MM.1S (cell line): ENCODE measurements at regions not wholly inside any gene's neighbourhood (a gene's known extent, or its start where the extent isn't known, plus 50 kb on each side); places are given as distances from the start of the nearest gene placed in this dataset.

Experiments
- EZH2 ChIP-seq: fragments of 300-600 bp; sonication (generic); optimal IDR thresholded peaks from 2 replicates; pipeline ENCODE3; 2017; ENCODE audit warnings: low read depth, mild to moderate bottlenecking, antibody characterized with exemption, low read length, mixed read lengths
- EZH2phosphoT487 ChIP-seq: fragments of 300-600 bp; sonication (generic); IDR thresholded peaks from 2 replicates; pipeline ENCODE4 v1.6.1; 2018; ENCODE audit warnings: antibody characterized with exemption, low read length
- TF ChIP-seq, protein P1 (sequence below): fragments of 300-600 bp; sonication (generic); IDR thresholded peaks from 2 replicates; pipeline ENCODE4 v1.5.1; 2016; ENCODE audit warnings: antibody characterized with exemption, low read length, mixed read lengths

GRCh38 chr3:120852412-120852811 is 55.6 kb upstream of the STXBP5L start:
- TF ChIP-seq, protein P1, sequence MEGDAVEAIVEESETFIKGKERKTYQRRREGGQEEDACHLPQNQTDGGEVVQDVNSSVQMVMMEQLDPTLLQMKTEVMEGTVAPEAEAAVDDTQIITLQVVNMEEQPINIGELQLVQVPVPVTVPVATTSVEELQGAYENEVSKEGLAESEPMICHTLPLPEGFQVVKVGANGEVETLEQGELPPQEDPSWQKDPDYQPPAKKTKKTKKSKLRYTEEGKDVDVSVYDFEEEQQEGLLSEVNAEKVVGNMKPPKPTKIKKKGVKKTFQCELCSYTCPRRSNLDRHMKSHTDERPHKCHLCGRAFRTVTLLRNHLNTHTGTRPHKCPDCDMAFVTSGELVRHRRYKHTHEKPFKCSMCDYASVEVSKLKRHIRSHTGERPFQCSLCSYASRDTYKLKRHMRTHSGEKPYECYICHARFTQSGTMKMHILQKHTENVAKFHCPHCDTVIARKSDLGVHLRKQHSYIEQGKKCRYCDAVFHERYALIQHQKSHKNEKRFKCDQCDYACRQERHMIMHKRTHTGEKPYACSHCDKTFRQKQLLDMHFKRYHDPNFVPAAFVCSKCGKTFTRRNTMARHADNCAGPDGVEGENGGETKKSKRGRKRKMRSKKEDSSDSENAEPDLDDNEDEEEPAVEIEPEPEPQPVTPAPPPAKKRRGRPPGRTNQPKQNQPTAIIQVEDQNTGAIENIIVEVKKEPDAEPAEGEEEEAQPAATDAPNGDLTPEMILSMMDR: no peak
- no peak for TF ChIP-seq EZH2phosphoT487
- TF ChIP-seq EZH2: no peak
